GM18861 (cell line): ENCODE measurements at regions not wholly inside any gene's neighbourhood (a gene's known extent, or its start where the extent isn't known, plus 50 kb on each side); places are given as distances from the start of the nearest gene placed in this dataset.
"Not testable (repeated sequence)": the region's sequence is repeated elsewhere in the genome, so short reads cannot be mapped to it uniquely, and the experiment has no call there.

Experiments
- ATAC-seq: cut with Tn5 transposase; IDR thresholded peaks from one replicate; pipeline ENCODE4 v1.9.1; 2021; ENCODE audit not compliant: unreplicated experiment

GRCh38 chr16:59164461-59164860 is 430.3 kb upstream of the GOT2 start:
- ATAC-seq = no peak

- no peak for ATAC-seq
Observed at GRCh38 chr16:59163371-59164055, 429.4 kb upstream of the GOT2 start.

DNA sequence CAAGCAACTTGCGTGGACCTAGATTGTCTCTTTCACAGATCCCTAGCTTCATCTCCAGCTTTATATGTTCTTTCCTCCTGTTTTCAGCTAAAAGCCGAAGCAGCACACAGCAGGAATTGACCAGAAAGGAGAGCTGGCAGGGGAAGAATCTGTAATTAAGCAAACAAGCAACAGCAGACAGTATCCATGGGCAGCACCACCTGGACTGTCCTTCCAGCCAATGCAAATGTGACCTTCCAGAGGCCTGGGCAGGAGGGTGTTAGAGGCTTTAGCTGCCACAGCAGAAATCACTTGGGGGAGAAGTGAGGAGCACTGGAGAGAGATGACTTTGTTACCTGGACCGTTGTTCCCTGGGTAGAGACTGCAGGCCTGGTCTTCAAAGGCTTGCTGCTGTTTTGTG is 427.6 kb upstream of the GOT2 start:
- ATAC-seq = no peak

GRCh38 chr16:59154295-59154694 is 420.2 kb upstream of the GOT2 start:
- ATAC-seq = no peak

- ATAC-seq = no peak
Observed at GRCh38 chr16:59148769-59149155, 414.6 kb upstream of the GOT2 start.

DNA sequence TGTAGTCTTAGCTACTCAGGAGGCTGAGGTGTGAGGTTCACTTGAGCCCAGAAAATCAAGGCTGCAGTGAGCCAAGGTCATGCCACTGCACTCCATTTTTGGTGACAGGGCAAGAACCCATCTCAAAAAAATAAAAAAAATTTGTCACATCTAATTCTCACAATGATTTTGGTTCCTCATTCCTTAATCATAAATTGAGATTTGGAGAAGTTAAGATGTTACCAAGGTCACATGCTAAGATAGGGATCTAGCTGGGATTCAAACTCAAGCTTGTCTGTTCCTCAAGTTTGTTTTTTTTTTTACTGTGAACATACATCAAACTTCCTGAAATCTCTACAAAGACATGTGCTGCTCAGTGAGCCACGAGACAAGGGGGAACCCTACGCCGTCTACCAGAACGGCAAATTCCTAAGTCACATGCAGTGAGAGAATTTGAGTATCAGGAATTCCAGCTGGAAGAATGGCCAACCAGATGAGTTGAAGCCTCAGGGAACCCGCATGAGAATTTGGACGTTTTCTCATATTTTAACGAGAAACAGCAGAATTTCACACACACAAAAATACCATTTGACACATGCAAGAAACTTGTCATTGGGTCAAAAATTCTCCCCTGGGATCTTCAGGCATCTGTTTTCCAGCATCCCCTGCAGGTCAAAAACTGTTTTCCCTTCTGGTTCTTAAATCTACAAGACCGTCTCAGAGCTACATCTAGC is 414.1 kb upstream of the GOT2 start:
- no peak for ATAC-seq

- no peak for ATAC-seq
Observed at GRCh38 chr16:59146140-59146539, 412.0 kb upstream of the GOT2 start.

DNA sequence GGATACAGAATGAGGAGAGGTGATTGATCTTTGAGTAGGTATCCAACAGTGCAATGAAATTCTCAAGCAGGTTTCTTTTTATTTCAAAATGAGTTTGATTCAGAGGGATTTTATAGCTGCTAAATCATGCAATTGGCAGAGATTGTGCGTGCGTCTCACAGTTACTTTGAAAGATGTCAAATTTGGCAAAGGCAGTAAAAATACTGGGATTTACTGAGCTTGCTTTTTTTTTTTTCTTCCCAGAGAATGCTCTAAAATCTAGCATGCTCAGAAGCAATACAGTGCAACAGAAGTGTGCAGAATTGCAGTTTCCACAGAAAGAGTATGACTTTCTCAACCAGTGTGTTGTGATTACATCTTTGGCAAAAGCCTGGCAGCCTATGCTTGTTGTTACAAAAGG is 410.7 kb upstream of the GOT2 start:
- no peak for ATAC-seq

GRCh38 chr16:59144326-59144725 is 410.2 kb upstream of the GOT2 start:
- no peak for ATAC-seq

DNA sequence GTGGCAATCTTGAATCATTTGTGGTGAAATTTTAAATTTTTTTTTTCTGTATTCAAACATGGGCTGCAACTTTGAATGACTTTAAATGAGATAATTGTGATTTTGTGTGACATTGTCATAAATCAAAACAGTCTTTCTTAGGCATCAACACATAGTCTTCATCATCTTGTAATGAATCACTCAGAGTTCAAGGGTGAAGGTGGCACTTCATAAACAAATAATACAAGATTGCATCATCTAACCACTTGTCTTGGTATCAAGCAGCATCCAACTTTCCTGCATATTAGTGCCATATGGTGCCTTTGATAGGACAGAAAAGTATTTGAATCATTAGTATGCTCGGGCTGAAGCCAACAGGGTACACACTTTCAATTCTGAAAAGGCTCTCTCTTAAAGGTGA is 392.4 kb upstream of the GOT2 start:
- no peak for ATAC-seq

DNA sequence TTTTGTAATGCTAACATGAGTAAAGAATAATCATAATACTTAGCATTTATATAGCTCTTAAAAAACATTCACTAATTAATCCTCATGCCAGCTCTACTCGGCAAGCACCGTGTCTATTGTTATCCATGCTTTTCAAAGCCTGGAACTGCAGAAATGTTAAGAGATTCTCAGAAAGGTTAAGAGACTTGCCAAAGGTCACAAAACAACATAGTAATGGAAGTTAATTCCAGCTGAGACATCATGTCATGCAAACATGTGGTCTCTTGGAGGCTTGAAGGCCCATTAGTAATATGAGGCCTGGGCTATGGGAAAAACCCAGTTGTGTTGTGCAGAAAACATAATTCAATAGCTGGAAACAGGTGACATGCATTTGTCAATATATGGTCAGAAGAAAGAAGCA is 389.9 kb upstream of the GOT2 start:
- ATAC-seq = no peak

GRCh38 chr16:59123479-59123878 is 389.4 kb upstream of the GOT2 start:
- ATAC-seq = no peak

- no peak for ATAC-seq
Observed at GRCh38 chr16:59122262-59122537, 388.1 kb upstream of the GOT2 start.

- ATAC-seq = no peak
Observed at GRCh38 chr16:59121411-59122261, 387.5 kb upstream of the GOT2 start.

- no peak for ATAC-seq
Observed at GRCh38 chr16:59116744-59117143, 382.6 kb upstream of the GOT2 start.

DNA sequence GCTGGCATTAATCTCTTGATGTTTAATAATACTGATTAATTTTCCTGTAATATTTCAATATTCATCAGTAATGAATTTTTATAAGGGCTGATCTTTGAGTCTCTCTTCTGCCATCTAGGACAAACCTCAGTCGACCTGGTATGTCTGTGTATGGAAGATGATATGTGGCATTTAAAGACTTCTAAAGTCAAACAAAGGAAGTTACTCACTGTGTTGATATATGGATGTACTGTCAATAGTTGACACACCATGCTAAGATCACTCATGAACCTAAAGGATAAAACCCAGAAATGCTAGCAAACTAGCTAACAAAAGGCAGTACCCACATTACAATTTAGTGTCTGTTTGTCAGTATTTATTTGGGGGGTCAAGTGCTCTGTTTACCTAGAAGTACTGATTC is 380.7 kb upstream of the GOT2 start:
- ATAC-seq = no peak

- ATAC-seq = no peak
Observed at GRCh38 chr16:59113004-59113670, 379.0 kb upstream of the GOT2 start.

GRCh38 chr16:59111280-59111679 is 377.2 kb upstream of the GOT2 start:
- ATAC-seq = no peak

DNA sequence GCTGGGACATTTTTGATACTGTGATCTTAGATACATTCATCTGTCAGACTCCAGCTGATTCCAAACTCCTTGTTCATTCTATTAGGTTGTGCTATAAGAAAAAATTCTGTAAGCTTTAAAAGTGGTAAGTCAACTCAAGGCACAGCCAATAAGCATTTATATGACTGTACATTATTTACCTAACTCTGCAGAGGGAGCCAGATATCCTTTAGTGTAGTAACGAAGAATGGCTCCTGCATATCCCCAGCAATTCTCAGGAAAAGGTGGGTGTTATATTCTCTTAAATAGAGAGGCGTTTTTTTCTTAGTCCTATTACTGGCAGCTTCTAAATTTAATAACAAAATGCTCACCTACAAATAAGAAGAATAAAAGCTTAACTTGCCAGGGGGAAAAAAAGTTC is 374.3 kb upstream of the GOT2 start:
- ATAC-seq = no peak

GRCh38 chr16:59096682-59097081 is 362.6 kb upstream of the GOT2 start:
- not testable (repeated sequence) for ATAC-seq

- no peak for ATAC-seq
Observed at GRCh38 chr16:59090541-59090940, 356.4 kb upstream of the GOT2 start.

DNA sequence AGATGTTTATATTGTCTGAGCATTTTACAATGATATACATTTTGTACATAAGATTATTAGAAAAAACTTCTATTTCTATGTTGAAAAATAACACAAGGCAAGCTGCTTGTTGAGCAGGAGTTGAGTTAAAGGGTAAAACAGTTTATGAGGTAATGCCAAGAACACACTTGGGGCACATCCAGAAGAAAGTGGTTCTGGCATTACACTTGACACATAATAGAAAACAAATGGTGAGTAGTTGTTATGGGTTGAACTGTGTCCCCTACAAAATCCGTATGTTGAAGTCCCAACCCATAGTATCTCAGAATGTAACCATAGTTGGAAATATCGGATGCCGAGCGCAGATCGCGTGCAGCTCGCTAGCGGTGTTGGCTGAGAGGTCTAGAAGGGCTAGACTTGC is 354.3 kb upstream of the GOT2 start:
- no peak for ATAC-seq
